ENCODE measurements at regions not wholly inside any gene's neighbourhood (a gene's known extent, or its start where the extent isn't known, plus 50 kb on each side); places are given as distances from the start of the nearest gene placed in this dataset.
"Not testable (repeated sequence)": the region's sequence is repeated elsewhere in the genome, so short reads cannot be mapped to it uniquely, and the experiment has no call there.

GRCh38 chr2:146386096-146386495 lies 1458.7 kb upstream of the ACVR2A start:
- no peaks in the 10 kb centered on the region for H3K9me3 ChIP-seq
- no peaks in the 10 kb centered on the region for H3K36me3 ChIP-seq
- DNase-seq, result no peak
- no peak overlapping the region for H3K27ac ChIP-seq
- H3K4me3 ChIP-seq, result no peak overlapping the region
- no peaks in the 10 kb centered on the region for H3K27me3 ChIP-seq
- no peaks in the 10 kb centered on the region for H3K4me1 ChIP-seq
- TF ChIP-seq POLR2A (IDR thresholded peaks at IDR 0.05) (no peak), CTCF (IDR thresholded peaks at IDR 0.05) (no peak)

- Histone ChIP-seq H3K4me1 (no peaks in the 10 kb centered on the region), H3K9me3 (no peaks in the 10 kb centered on the region), H3K27me3 (no peaks in the 10 kb centered on the region), H3K36me3 (no peaks in the 10 kb centered on the region), H3K4me3 (no peak overlapping the region), H3K27ac (no peak overlapping the region)
- DNase-seq, result no peak
- no peak for TF ChIP-seq POLR2A (IDR thresholded peaks at IDR 0.05)
- TF ChIP-seq CTCF (IDR thresholded peaks at IDR 0.05), result no peak
Observed at GRCh38 chr2:146385031-146385430, 1459.8 kb upstream of the ACVR2A start.

- Histone ChIP-seq H3K27me3 (no peaks in the 10 kb centered on the region), H3K4me1 (no peaks in the 10 kb centered on the region), H3K4me3 (no peak overlapping the region), H3K36me3 (no peaks in the 10 kb centered on the region), H3K9me3 (no peaks in the 10 kb centered on the region), H3K27ac (no peak overlapping the region)
- TF ChIP-seq CTCF (IDR thresholded peaks at IDR 0.05) (no peak), POLR2A (IDR thresholded peaks at IDR 0.05) (no peak)
- DNase-seq, result no peak
Observed at GRCh38 chr2:146376511-146377064, 1468.2 kb upstream of the ACVR2A start.

- no peak overlapping the region for H3K4me3 ChIP-seq
- TF ChIP-seq POLR2A (IDR thresholded peaks at IDR 0.05) (no peak), CTCF (IDR thresholded peaks at IDR 0.05) (no peak)
- no peaks in the 10 kb centered on the region for H3K36me3 ChIP-seq
- H3K27me3 ChIP-seq, result no peaks in the 10 kb centered on the region
- no peak overlapping the region for H3K27ac ChIP-seq
- DNase-seq, result no peak
- H3K4me1 ChIP-seq, result no peaks in the 10 kb centered on the region
- H3K9me3 ChIP-seq, result no peaks in the 10 kb centered on the region
Observed at GRCh38 chr2:146374505-146374904, 1470.3 kb upstream of the ACVR2A start.

GRCh38 chr2:146371364-146371763 lies 1473.5 kb upstream of the ACVR2A start:
- not testable (repeated sequence) for H3K27me3 ChIP-seq, H3K27ac ChIP-seq, H3K4me3 ChIP-seq, H3K9me3 ChIP-seq, H3K36me3 ChIP-seq, H3K4me1 ChIP-seq, DNase-seq

- Histone ChIP-seq H3K4me1 (no peaks in the 10 kb centered on the region), H3K4me3 (no peak overlapping the region), H3K27ac (no peak overlapping the region), H3K27me3 (no peaks in the 10 kb centered on the region), H3K36me3 (no peaks in the 10 kb centered on the region), H3K9me3 (no peaks in the 10 kb centered on the region)
- DNase-seq, result no peak
- TF ChIP-seq POLR2A (IDR thresholded peaks at IDR 0.05), result no peak
- TF ChIP-seq CTCF (IDR thresholded peaks at IDR 0.05), result no peak
Observed at GRCh38 chr2:146370826-146371225, 1474.0 kb upstream of the ACVR2A start.

Data from Peyer's patch (tissue), 4 donors.